B cell (primary cell): ENCODE measurements at regions not wholly inside any gene's neighbourhood (a gene's known extent, or its start where the extent isn't known, plus 50 kb on each side); places are given as distances from the start of the nearest gene placed in this dataset.

Experiments
- ATAC-seq: fragments of 200-7000 bp; cut with Tn5 transposase; one replicate; pipeline ENCODE4 v1.10.0; 2021; ENCODE audit warnings: low read depth, mild to moderate bottlenecking, moderate number of reproducible peaks, moderate library complexity
- CTCF ChIA-PET: fragments of 350-600 bp; sonication (Branson Sonifier 250); formaldehyde crosslinking; loops from one replicate; lab custom pipeline; 2021; ENCODE audit warnings: antibody characterized with exemption, inconsistent platforms; lab: Charles Lee
- POLR2A ChIA-PET: fragments of 350-600 bp; sonication (Branson Sonifier 250); formaldehyde crosslinking; loops from one replicate; lab custom pipeline; 2021; ENCODE audit warnings: antibody characterized with exemption; lab: Charles Lee
- DNase-seq: peaks from one replicate; pipeline ENCODE4 v3.0.0; 2013
- H2AFZ ChIP-seq: 2 replicates; pipeline ENCODE4 v1.6.1; 2012; ENCODE audit warnings: mild to moderate bottlenecking, low read depth, low read length; ENCODE audit not compliant: insufficient read depth, poor library complexity, severe bottlenecking
- H3K27ac ChIP-seq, 2 donors: 1 replicate in 1 of 2; 2 replicates in 1 of 2; pipeline ENCODE4 v1.5.1; 2012 to 2013; ENCODE audit warnings: low read length in 2 of 2, mild to moderate bottlenecking in 2 of 2, moderate library complexity in 1 of 2
- H3K27me3 ChIP-seq, 4 experiments: fragments of 200-600 bp in 1 of 4; sonication (generic) in 1 of 4; replicated peaks in 1 of 4; 1 replicate in 2 of 4; 2 replicates in 2 of 4; pipeline versions ENCODE4 v1.6.1 to v1.7.0; 2013 to 2016; ENCODE audit warnings: low read length in 3 of 4, mild to moderate bottlenecking in 2 of 4, mixed read lengths in 1 of 4, moderate library complexity in 1 of 4; ENCODE audit not compliant: insufficient read depth in 4 of 4, control insufficient read depth in 3 of 4; ENCODE audit errors: control extremely low read depth in 1 of 4
- H3K36me3 ChIP-seq, 2 experiments: replicated peaks in 1 of 2; 1 replicate in 1 of 2; 2 replicates in 1 of 2; pipeline versions ENCODE4 v1.6.1 to v1.7.1; 2013; ENCODE audit warnings: low read length in 1 of 2; ENCODE audit not compliant: insufficient read depth in 2 of 2, control insufficient read depth in 1 of 2; ENCODE audit errors: control extremely low read depth in 1 of 2, extremely low read depth in 1 of 2
- H3K4me1 ChIP-seq, 2 donors: fragments of 200-600 bp in 1 of 2; sonication (generic) in 1 of 2; 1 replicate in 1 of 2; 2 replicates in 1 of 2; pipeline versions ENCODE4 v1.5.1 to v1.6.1; 2013 to 2017; ENCODE audit warnings: low read length in 2 of 2; ENCODE audit not compliant: control insufficient read depth in 2 of 2, insufficient read depth in 2 of 2
- H3K4me2 ChIP-seq: replicated peaks from 2 replicates; pipeline ENCODE3; 2012; ENCODE audit warnings: mild to moderate bottlenecking, low read depth, low read length; ENCODE audit not compliant: poor library complexity, severe bottlenecking
- H3K4me3 ChIP-seq, 5 experiments: fragments of 200-600 bp in 1 of 5; sonication (generic) in 1 of 5; 1 replicate in 3 of 5; 2 replicates in 2 of 5; pipeline versions ENCODE4 v1.5.1 to v1.7.0; 2011 to 2016; ENCODE audit warnings: low read length in 4 of 5, mild to moderate bottlenecking in 4 of 5, low read depth in 2 of 5, control low read depth in 1 of 5, moderate library complexity in 1 of 5; ENCODE audit not compliant: insufficient read depth in 1 of 5; ENCODE audit errors: control extremely low read depth in 1 of 5, extremely low read depth in 1 of 5
- H3K79me2 ChIP-seq: fragments of 200-600 bp; sonication (generic); one replicate; pipeline ENCODE4 v1.6.0; 2016; ENCODE audit warnings: low read length; ENCODE audit not compliant: control insufficient read depth, insufficient read depth
- H3K9ac ChIP-seq: fragments of 200-600 bp; sonication (generic); 2 replicates; pipeline ENCODE4 v1.6.1; 2017; ENCODE audit warnings: mild to moderate bottlenecking, low read length, moderate library complexity
- H3K9me3 ChIP-seq, 3 donors: one replicate each; pipeline versions ENCODE4 v1.6.1 to v1.7.1; 2013; ENCODE audit warnings: low read length in 2 of 3; ENCODE audit not compliant: control insufficient read depth in 2 of 3, insufficient read depth in 1 of 3; ENCODE audit errors: control extremely low read depth in 1 of 3
- H4K20me1 ChIP-seq: 2 replicates; pipeline ENCODE4 v1.6.0; 2012; ENCODE audit warnings: mild to moderate bottlenecking, low read length; ENCODE audit not compliant: insufficient read depth, control insufficient read depth, poor library complexity, severe bottlenecking
- H3K27ac Mint-ChIP-seq: one replicate; pipeline ENCODE4 v1.8.0; 2021; ENCODE audit warnings: mixed read lengths
- H3K27me3 Mint-ChIP-seq: one replicate; pipeline ENCODE4 v1.8.0; 2021; ENCODE audit warnings: mixed read lengths
- H3K4me1 Mint-ChIP-seq: one replicate; pipeline ENCODE4 v1.8.0; 2021; ENCODE audit warnings: mixed read lengths
- H3K4me3 Mint-ChIP-seq: one replicate; pipeline ENCODE4 v1.8.0; 2021; ENCODE audit warnings: mixed read lengths
- H3K9me3 Mint-ChIP-seq: one replicate; pipeline ENCODE4 v1.8.0; 2022; ENCODE audit warnings: mixed read lengths; ENCODE audit not compliant: insufficient read depth
- EZH2 ChIP-seq: IDR thresholded peaks from 2 replicates; pipeline ENCODE4 v1.6.1; 2012; ENCODE audit warnings: borderline replicate concordance, low read depth, mild to moderate bottlenecking, moderate library complexity, low read length; ENCODE audit not compliant: insufficient read depth, poor library complexity, severe bottlenecking
- WGBS: methylation state at CpG from one replicate; pipeline ENCODE4 v1.1.5; 2013; ENCODE audit warnings: missing lambda C conversion rate; ENCODE audit not compliant: insufficient coverage; 5-methylcytosine and 5-hydroxymethylcytosine counted together
- intact Hi-C: fragments of 100-400 bp; cut with micrococcal nuclease; formaldehyde crosslinking; loops from one replicate; pipeline ENCODE4 v1.10.0; 2022
- TF ChIP-seq, protein P1 (sequence below): fragments of 200-600 bp; IDR thresholded peaks from one replicate; pipeline ENCODE4 v1.8.0; 2022; ENCODE audit warnings: antibody characterized with exemption, mild to moderate bottlenecking

DNA sequence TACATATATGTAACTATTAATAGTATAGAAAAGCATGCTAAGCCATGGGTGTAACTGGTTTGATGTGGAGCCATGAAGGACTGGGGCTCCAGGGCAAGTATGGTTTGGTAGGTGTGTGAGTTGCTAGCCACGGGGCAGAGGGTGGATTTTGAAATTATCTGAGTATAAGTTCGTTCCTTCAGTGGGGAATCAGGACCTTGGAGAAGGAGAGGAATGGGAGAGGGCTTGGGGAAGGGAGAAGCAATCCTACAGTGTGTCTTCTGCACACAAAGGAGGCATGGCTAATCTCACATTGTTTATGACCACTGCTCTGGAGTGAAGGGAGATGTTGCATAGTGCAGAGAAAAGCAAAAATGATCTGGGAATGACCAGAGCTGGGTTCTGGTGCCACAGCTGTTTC, 127.8 kb upstream of the CADM1 start:
- H2AFZ ChIP-seq: no peak overlapping the region
- H3K9me3 Mint-ChIP-seq: no peaks in the 10 kb centered on the region
- no peaks in the 10 kb centered on the region for H3K79me2 ChIP-seq
- DNase-seq (no peak), ATAC-seq (no peak)
- no peaks in the 10 kb centered on the region for H3K4me1 Mint-ChIP-seq
- H3K4me3 ChIP-seq: no peak overlapping the region
- ChIA-PET CTCF (no interaction called here), POLR2A (no interaction called here)
- no peak overlapping the region for H3K27ac Mint-ChIP-seq
- H3K9ac ChIP-seq: no peak overlapping the region
- H4K20me1 ChIP-seq: no peaks in the 10 kb centered on the region
- no peaks in the 10 kb centered on the region for H3K27me3 ChIP-seq
- H3K4me3 Mint-ChIP-seq: no peak overlapping the region
- H3K9me3 ChIP-seq: peaks cover 0 to 5% (median 0%) of the 10 kb centered on the region in 3 donors
- no peak overlapping the region for H3K4me2 ChIP-seq
- H3K27me3 Mint-ChIP-seq: peaks cover 6% of the 10 kb centered on the region
- WGBS: 86% methylated on average over 2 of the region's 2 CpGs
- no peaks in the 10 kb centered on the region for H3K4me1 ChIP-seq
- intact Hi-C loops: no loop called here
- no peaks in the 10 kb centered on the region for H3K36me3 ChIP-seq
- no peak overlapping the region for H3K27ac ChIP-seq
- no peak for TF ChIP-seq EZH2
- TF ChIP-seq, protein P1, sequence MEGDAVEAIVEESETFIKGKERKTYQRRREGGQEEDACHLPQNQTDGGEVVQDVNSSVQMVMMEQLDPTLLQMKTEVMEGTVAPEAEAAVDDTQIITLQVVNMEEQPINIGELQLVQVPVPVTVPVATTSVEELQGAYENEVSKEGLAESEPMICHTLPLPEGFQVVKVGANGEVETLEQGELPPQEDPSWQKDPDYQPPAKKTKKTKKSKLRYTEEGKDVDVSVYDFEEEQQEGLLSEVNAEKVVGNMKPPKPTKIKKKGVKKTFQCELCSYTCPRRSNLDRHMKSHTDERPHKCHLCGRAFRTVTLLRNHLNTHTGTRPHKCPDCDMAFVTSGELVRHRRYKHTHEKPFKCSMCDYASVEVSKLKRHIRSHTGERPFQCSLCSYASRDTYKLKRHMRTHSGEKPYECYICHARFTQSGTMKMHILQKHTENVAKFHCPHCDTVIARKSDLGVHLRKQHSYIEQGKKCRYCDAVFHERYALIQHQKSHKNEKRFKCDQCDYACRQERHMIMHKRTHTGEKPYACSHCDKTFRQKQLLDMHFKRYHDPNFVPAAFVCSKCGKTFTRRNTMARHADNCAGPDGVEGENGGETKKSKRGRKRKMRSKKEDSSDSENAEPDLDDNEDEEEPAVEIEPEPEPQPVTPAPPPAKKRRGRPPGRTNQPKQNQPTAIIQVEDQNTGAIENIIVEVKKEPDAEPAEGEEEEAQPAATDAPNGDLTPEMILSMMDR: no peak

DNA sequence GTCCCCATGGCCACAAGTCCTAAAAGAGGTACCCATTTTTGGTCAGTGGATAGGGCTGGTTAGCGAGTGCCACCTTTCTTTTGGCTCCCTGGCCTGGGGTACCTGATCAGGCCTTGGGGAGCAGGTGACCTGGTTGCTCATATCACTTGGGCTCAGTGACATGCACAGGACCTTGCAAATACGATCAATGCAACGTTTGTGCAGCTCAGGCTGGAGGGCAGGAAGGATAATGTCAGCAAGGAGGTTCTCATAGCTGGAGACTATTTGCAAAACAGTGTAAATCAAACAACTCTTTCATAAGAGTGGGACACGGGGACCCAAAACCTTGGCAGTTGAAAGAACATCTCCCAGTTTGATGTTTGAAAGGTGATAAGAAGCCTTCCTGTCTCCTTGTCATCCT, 127.4 kb upstream of the CADM1 start:
- Histone ChIP-seq H3K27me3 (no peaks in the 10 kb centered on the region), H3K4me1 (no peaks in the 10 kb centered on the region), H3K9ac (no peak overlapping the region), H3K36me3 (no peaks in the 10 kb centered on the region), H4K20me1 (no peaks in the 10 kb centered on the region), H3K9me3 (peaks cover 0 to 5% (median 0%) of the 10 kb centered on the region in 3 donors), H3K4me3 (no peak overlapping the region), H2AFZ (no peak overlapping the region), H3K27ac (no peak overlapping the region), H3K79me2 (no peaks in the 10 kb centered on the region), H3K4me2 (no peak overlapping the region)
- no peaks in the 10 kb centered on the region for H3K4me1 Mint-ChIP-seq
- no peak for ATAC-seq
- no peak overlapping the region for H3K27ac Mint-ChIP-seq
- POLR2A ChIA-PET: no interaction called here
- DNase-seq: no peak
- peaks cover 6% of the 10 kb centered on the region for H3K27me3 Mint-ChIP-seq
- TF ChIP-seq, protein P1: no peak
- no peak for TF ChIP-seq EZH2
- 93% methylated on average over 2 of the region's 4 CpGs for WGBS
- H3K4me3 Mint-ChIP-seq: no peak overlapping the region
- CTCF ChIA-PET: no interaction called here
- H3K9me3 Mint-ChIP-seq: no peaks in the 10 kb centered on the region
- intact Hi-C loops: no loop called here
